Glomerular visceral epithelial cell (primary cell): ENCODE measurements at regions not wholly inside any gene's neighbourhood (a gene's known extent, or its start where the extent isn't known, plus 50 kb on each side); places are given as distances from the start of the nearest gene placed in this dataset.

Source experiments
- DNase-seq: peaks from one replicate; pipeline ENCODE4 v3.0.0-alpha.2; 2016; ENCODE audit errors: extremely low spot score

- DNase-seq = no peak
Measured at GRCh38 chr3:147851062-147851461, 441.9 kb downstream of the ZIC1 start.

GRCh38 chr3:147854542-147854941 is 445.4 kb downstream of the ZIC1 start:
- DNase-seq = no peak

GRCh38 chr3:147864754-147865354 is 455.7 kb downstream of the ZIC1 start:
- no peak for DNase-seq

GRCh38 chr3:147866561-147866960 is 457.4 kb downstream of the ZIC1 start:
- DNase-seq = no peak

GRCh38 chr3:147872568-147872967 is 463.4 kb downstream of the ZIC1 start:
- no peak for DNase-seq

- no peak for DNase-seq
Measured at GRCh38 chr3:147875498-147875897, 466.3 kb downstream of the ZIC1 start.

- DNase-seq = no peak
Measured at GRCh38 chr3:147881933-147882332, 472.8 kb downstream of the ZIC1 start.

GRCh38 chr3:147886879-147887278 is 477.7 kb downstream of the ZIC1 start:
- DNase-seq = no peak

GRCh38 chr3:147887797-147888196 is 478.6 kb downstream of the ZIC1 start:
- DNase-seq = no peak

GRCh38 chr3:147890114-147890513 is 480.9 kb downstream of the ZIC1 start:
- DNase-seq = no peak

GRCh38 chr3:147895509-147895908 is 486.3 kb downstream of the ZIC1 start:
- no peak for DNase-seq

GRCh38 chr3:147900851-147901250 is 491.7 kb downstream of the ZIC1 start:
- DNase-seq = no peak

GRCh38 chr3:147903026-147903425 is 493.9 kb downstream of the ZIC1 start:
- DNase-seq = no peak

GRCh38 chr3:147904421-147904820 is 495.3 kb downstream of the ZIC1 start:
- DNase-seq = no peak

GRCh38 chr3:147906285-147906684 is 497.1 kb downstream of the ZIC1 start:
- DNase-seq = no peak

- no peak for DNase-seq
Measured at GRCh38 chr3:147914532-147914931, 505.4 kb downstream of the ZIC1 start.

GRCh38 chr3:147915057-147915456 is 505.9 kb downstream of the ZIC1 start:
- no peak for DNase-seq

- no peak for DNase-seq
Measured at GRCh38 chr3:147919496-147919895, 510.3 kb downstream of the ZIC1 start.

- DNase-seq = no peak
Measured at GRCh38 chr3:147921051-147921450, 511.9 kb downstream of the ZIC1 start.

GRCh38 chr3:147924755-147925154 is 515.6 kb downstream of the ZIC1 start:
- DNase-seq = no peak

- no peak for DNase-seq
Measured at GRCh38 chr3:147925272-147925671, 516.1 kb downstream of the ZIC1 start.

- DNase-seq = peak; percentile 44
Measured at GRCh38 chr3:147930232-147930807, 521.2 kb downstream of the ZIC1 start.

- no peak for DNase-seq
Measured at GRCh38 chr3:147934451-147935180, 525.5 kb downstream of the ZIC1 start.
